GM13976 (cell line): ENCODE measurements at regions not wholly inside any gene's neighbourhood (a gene's known extent, or its start where the extent isn't known, plus 50 kb on each side); places are given as distances from the start of the nearest gene placed in this dataset.

Experiments
- DNase-seq: peaks from one replicate; pipeline ENCODE4 v3.0.0; 2012; ENCODE audit warnings: low spot score
- in situ Hi-C: fragments of 300-500 bp; cut with MboI; formaldehyde crosslinking; loops from one replicate; pipeline ENCODE4 v1.12.0; 2022; ENCODE audit warnings: low sequenced_read_pairs, mixed read lengths, inconsistent platforms; ENCODE audit not compliant: unreplicated experiment
- TF ChIP-seq, protein P1 (sequence below): IDR thresholded peaks from 2 replicates; pipeline ENCODE4 v1.5.1; 2012; ENCODE audit warnings: borderline replicate concordance, mild to moderate bottlenecking; ENCODE audit not compliant: insufficient read depth; ENCODE audit errors: extremely low read depth, missing control alignments, control extremely low read depth

DNA sequence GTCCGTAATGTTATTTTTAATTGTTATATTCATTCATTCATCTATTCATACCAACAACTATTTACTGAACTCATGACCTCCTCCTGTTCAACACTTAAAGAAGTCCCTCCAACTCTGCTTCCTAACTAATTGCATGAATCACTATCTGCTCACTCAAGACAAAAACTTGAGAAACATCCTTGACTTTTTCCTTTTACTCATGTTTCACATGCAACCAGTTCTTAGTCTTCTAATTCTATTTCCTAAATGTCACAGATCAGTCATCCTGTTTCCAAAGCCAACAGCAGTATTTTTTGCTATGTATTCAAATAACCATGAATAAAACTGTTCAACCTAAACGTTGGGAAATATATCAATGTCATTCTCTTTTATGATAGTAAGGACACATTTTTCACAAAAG lies 124.6 kb upstream of the GBE1 start:
- TF ChIP-seq, protein P1, sequence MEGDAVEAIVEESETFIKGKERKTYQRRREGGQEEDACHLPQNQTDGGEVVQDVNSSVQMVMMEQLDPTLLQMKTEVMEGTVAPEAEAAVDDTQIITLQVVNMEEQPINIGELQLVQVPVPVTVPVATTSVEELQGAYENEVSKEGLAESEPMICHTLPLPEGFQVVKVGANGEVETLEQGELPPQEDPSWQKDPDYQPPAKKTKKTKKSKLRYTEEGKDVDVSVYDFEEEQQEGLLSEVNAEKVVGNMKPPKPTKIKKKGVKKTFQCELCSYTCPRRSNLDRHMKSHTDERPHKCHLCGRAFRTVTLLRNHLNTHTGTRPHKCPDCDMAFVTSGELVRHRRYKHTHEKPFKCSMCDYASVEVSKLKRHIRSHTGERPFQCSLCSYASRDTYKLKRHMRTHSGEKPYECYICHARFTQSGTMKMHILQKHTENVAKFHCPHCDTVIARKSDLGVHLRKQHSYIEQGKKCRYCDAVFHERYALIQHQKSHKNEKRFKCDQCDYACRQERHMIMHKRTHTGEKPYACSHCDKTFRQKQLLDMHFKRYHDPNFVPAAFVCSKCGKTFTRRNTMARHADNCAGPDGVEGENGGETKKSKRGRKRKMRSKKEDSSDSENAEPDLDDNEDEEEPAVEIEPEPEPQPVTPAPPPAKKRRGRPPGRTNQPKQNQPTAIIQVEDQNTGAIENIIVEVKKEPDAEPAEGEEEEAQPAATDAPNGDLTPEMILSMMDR, result no peak
- in situ Hi-C loops, result no loop called here
- DNase-seq, result no peak

DNA sequence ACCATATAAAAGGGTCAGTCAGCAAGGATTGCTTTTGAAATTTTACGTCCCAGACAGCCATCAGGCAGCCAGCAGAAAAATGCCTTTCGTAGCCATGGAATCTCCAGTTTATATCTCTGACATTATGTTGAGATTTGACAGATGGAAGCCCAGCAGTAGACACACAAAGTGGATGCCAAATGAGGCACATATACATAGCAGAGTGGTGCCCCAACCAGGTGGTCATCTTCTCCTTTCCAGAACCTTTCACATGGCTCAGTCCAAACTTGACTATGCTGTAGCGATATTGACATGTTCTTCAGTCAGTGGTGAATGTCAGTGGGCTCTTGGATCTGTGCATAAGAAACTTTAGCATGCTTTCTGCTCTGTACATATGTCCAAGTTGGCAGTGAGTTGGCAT lies 123.3 kb upstream of the GBE1 start:
- in situ Hi-C loops, result no loop called here

DNA sequence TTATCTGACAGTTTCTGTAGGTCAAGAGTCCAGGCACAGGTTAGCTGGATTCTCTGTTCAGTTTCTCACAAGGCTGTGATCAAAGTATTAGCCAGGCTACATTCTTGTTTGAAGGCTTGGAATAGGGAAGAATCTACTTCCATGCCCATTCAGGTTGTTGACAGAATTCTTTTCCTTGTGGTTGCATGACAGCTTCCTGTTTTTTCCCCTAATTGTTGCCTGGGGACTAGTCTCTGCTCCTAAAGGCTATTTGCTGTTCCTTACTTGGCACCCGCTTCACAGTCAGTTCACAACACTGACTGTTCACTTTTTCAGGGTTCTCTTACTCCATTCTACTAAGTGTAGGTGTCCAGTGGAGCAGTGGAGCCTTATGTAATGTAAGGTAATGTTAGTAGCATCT lies 115.4 kb upstream of the GBE1 start:
- in situ Hi-C loops, result no loop called here
- TF ChIP-seq, protein P1, result no peak
- no peak for DNase-seq

More for the DNA sequence above, 123.3 kb upstream of the GBE1 start:
- TF ChIP-seq, protein P1, result no peak
- DNase-seq, result no peak

DNA sequence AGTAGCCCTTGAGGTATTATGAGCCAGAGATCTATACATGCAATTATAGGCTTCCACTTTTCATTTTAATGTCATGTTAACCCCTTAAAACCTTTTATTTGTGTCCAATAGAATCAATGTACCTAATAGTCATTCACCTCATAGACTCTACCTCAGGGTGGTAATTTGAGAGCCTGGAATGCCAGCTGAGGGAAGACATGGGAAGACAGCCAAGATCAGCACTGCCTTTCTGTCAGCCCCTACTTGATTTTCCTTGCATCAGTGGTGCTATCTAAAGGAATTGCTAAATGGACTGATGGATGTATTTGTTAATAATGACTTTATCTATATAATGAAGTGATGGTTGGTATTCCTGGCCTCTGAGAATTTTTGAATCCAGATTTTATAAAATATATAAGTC lies 113.3 kb upstream of the GBE1 start:
- TF ChIP-seq, protein P1, result no peak
- no peak for DNase-seq
- in situ Hi-C loops, result no loop called here

DNA sequence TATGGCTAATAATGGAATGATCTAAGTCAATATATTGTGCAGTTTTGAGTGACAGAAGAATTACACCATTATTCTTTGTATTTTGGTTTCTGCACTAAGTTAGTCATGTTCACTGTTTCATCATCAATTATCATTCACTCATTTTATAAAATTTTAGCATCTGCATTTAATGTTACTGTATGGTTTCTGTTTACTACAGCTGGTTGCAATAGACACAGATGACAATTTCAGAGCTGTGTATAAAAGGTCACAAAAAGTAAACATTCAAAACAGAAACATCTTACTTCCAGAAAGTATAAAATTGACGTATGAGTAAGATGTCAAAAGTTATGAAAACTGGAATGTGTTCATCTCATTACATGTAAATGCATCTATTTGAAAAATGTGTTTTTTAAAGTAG lies 111.1 kb upstream of the GBE1 start:
- TF ChIP-seq, protein P1, result no peak
- DNase-seq, result no peak
- in situ Hi-C loops, result no loop called here

DNA sequence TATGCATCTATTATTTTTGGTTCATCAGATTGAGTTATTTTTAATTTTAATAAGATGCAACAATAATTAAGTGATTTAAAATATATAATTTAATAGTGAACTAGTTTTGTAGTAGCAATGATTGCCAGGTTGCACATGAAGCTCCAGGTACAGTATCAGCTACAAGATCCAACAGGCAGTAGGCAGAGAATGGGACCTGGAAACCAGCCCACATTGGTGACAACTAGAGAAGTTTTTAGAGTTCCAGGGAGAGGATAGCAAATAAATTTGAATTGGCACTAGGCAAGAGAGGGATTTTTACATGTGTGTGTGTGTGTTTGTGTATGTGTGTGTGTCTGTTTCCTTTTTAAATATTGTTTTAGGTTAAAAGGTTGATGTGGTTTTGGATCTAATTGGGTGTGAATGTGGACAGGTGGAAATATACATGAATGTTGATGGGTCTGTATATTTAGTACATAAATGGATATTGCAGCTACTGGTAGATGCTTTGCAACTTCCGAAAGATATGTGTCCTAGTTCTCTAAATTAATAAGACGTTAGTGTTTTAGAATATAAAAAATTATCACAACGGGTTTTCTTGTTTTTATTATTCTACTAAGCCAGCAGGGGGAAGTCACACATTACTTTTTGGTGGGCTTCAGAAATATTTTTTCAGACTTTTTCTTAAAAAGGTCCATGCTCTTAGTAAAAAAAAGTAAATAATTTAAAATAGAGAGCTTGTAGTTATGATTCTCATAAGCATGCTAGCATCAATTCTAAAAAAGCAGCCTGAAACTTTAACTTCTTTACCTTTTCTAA lies 110.1 kb upstream of the GBE1 start:
- TF ChIP-seq, protein P1, result no peak
- no peak for DNase-seq
- in situ Hi-C loops, result no loop called here
